Neural progenitor cell (in vitro differentiated cells): ENCODE measurements at regions not wholly inside any gene's neighbourhood (a gene's known extent, or its start where the extent isn't known, plus 50 kb on each side); places are given as distances from the start of the nearest gene placed in this dataset.

Experiments used
- CTCF ChIP-seq: fragments of 200-600 bp; sonication (generic); IDR thresholded peaks from 2 replicates; pipeline ENCODE4 v1.5.1; 2017; ENCODE audit warnings: antibody characterized with exemption, mild to moderate bottlenecking
- EZH2 ChIP-seq: fragments of 200-600 bp; sonication (generic); IDR thresholded peaks from 2 replicates; pipeline ENCODE4 v1.6.1; 2017; ENCODE audit warnings: antibody characterized with exemption, mild to moderate bottlenecking, moderate library complexity
- EZH2phosphoT487 ChIP-seq: fragments of 200-600 bp; sonication (generic); IDR thresholded peaks from 2 replicates; pipeline ENCODE4 v1.6.1; 2017; ENCODE audit warnings: antibody characterized with exemption

GRCh38 chr21:35538386-35538785 is 489.3 kb upstream of the RUNX1 start:
- TF ChIP-seq EZH2phosphoT487 (no peak), CTCF (no peak), EZH2 (no peak)
